ENCODE measurements at regions not wholly inside any gene's neighbourhood (a gene's known extent, or its start where the extent isn't known, plus 50 kb on each side); places are given as distances from the start of the nearest gene placed in this dataset.
"Not testable (repeated sequence)": the region's sequence is repeated elsewhere in the genome, so short reads cannot be mapped to it uniquely, and the experiment has no call there.

DNA sequence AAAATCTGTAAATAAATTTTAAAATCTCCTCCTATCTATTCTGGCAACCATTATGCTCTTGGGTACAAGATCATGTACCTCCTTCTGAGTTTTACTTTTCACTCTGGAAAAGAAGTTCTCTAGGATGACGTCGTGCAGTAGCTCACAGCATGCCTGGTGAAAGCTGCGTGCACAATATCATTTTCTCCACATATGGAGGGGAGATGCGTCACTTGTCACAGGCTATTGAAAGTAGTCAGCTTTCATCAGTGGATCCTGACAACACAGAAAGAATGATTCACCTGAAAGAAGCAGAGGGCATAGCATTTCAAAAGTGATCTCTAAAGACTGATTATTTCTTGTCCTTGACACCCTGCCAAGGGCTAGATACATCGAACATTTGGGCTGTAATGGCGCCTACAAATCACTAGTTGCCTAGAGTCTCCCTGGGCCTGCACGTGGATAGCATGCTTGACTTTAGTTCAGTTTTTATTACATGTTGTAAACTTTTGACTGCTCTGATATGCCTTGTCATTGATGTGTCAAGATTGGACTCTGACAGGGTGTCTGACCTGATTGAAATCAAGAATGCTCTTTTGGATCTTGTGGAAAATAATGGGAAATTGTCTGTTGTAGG is 1365.6 kb downstream of the OLFM4 start:
- no peak for DNase-seq (ENCODE audit: low read depth)

GRCh38 chr13:54394908-54395307 is 1366.3 kb downstream of the OLFM4 start:
- DNase-seq (ENCODE audit: low read depth) = no peak

GRCh38 chr13:54402495-54402894 is 1373.9 kb downstream of the OLFM4 start:
- no peak for DNase-seq (ENCODE audit: low read depth)

GRCh38 chr13:54415753-54416366 is 1387.2 kb downstream of the OLFM4 start:
- DNase-seq (ENCODE audit: low read depth) = no peak

GRCh38 chr13:54422946-54423345 is 1394.3 kb downstream of the OLFM4 start:
- not testable (repeated sequence) for DNase-seq (ENCODE audit: low read depth)

DNA sequence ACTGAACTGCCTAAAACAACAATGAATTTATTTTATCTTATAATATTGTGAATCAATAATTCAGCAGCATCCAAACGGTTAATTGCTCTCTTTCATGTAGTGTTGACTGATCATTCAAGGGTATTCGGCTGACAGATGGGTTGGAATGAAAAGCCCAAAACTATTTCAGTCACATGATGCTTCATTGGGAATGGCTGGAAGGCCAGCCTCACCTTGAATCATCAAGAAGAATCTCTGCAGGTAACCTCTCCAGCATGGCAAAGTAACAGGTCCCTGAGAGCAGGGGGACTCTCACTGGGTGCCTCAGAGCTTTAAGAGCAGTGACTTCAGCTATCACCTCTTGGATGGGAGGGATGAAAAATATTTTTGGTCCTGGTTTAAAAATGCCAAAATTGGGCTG is 1395.7 kb downstream of the OLFM4 start:
- no peak for DNase-seq (ENCODE audit: low read depth)

- no peak for DNase-seq (ENCODE audit: low read depth)
Measured at GRCh38 chr13:54433493-54434206, 1405.0 kb downstream of the OLFM4 start.

DNA sequence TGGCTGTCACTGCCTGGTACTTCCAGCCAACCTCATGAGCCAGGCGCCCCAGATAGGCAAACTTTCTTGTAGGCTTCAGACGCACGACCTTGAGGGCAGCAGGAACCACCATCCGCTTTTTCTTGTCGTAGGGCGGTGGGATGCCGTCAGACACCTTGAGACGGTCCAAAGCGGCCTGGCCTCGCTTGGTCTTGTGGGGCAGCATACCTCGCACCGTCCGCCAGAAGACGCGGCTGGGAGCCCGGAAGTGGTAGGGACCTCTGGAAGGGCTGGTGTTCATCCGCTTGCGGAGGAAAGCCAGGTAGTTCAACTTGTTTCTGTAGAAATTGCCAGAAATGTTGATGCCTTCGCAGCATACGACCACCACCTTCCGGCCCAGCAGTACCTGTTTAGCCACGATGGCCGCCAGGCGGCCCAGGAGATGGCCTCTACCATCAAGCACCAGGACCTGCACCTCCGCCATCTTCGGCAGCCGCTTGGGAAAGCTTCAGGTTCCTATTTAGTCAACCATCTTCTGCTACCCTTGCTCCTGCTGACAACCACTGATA is 1412.3 kb downstream of the OLFM4 start:
- not testable (repeated sequence) for DNase-seq (ENCODE audit: low read depth)

DNA sequence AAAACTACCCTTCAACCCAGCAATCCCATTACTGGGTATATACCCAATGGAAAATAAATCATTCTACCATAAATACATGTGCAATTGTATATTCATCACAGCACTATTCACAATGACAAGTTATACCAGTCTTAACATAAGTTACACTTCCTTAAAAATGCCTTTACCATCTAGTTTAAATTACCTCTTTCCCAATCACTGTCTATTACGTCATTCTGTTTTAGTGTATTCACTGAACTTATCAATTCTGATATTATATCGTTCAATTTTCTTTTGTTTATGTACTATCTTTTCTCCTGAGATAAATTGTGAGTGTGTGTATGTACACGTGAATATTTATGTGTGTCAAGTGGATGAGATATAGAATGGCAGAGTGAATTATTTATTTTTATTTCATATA is 1416.8 kb downstream of the OLFM4 start:
- no peak for DNase-seq (ENCODE audit: low read depth)

DNA sequence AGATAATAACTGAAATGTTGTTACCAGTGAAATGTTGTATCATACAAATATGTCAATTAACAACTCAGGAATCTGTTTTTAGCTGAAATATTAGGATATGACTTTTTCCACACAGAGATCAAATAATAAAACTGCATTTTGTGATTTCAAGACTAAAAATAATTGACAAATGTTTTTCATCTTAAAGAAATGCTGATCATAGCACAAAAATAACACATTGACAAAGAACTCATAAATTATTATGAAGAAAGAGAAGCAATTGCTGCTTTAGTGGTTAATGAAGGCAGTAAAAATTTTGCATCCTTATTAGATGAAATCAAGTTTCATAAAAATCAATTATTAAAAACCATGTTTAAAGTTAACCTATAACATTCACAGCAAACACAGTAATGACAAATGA is 1417.3 kb downstream of the OLFM4 start:
- no peak for DNase-seq (ENCODE audit: low read depth)

GRCh38 chr13:54449922-54450321 is 1421.3 kb downstream of the OLFM4 start:
- peak; percentile 4 for DNase-seq (ENCODE audit: low read depth)

- DNase-seq (ENCODE audit: low read depth) = no peak
Measured at GRCh38 chr13:54484166-54484565, 1455.6 kb downstream of the OLFM4 start.

DNA sequence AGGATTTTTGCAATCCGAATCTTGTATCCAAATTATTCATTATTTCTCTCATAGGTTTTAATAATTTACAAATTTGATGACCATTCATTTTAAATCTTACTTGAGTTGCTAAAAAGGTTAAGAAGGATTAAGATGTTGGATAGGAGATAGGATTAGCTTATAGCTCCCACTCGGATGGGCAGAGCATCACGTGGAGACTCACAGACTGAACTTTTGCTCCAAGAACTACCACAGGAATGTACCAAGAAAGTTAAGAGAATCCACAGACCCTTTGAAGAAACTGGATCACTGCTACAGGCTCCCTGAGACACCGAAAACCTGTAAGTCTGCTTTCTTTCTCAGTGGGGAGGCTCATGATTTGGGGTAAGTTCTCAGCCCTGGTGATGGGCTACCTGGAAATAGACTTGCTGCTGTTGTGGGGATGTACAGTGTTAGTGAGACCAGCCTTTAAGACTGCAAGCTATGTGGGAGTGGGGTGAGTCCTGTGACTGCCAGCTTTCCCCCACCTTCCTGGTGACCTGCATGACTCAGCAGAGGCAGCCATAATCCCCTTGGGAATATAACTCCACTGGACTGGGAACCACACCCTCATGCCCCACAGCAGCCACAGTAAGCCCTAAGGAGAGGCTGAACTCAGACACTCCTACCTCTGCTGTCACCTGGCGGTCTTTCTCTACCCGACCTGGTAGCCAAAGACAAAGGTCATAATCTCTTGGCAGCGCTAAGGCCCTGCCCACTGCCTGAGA is 1458.0 kb downstream of the OLFM4 start:
- DNase-seq (ENCODE audit: low read depth) = peak; percentile 56

GRCh38 chr13:54489359-54489758 is 1460.7 kb downstream of the OLFM4 start:
- DNase-seq (ENCODE audit: low read depth) = no peak

DNA sequence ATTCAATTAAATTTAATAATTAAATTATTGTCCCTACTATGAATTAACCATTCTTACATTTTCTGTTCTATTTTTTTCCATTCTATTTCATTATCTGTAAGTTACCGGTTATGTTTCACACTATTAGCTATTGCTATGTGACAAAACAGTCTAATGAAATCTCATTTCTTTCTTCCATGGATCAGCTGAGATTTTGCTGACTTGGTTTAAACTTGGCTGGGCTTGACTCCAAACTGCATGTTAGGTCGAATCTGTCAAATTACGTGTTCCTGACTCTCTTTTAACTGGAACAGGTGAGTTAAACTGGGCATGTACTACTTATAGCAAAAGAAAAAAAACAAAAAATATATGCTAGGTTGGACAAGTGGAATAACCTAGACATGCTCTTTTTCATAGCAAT is 1464.4 kb downstream of the OLFM4 start:
- no peak for DNase-seq (ENCODE audit: low read depth)

GRCh38 chr13:54511366-54511765 is 1482.8 kb downstream of the OLFM4 start:
- no peak for DNase-seq (ENCODE audit: low read depth)

GRCh38 chr13:54513254-54513653 is 1484.6 kb downstream of the OLFM4 start:
- DNase-seq (ENCODE audit: low read depth) = no peak

- DNase-seq (ENCODE audit: low read depth) = peak; percentile 49
Measured at GRCh38 chr13:54536112-54536511, 1507.5 kb downstream of the OLFM4 start.

DNA sequence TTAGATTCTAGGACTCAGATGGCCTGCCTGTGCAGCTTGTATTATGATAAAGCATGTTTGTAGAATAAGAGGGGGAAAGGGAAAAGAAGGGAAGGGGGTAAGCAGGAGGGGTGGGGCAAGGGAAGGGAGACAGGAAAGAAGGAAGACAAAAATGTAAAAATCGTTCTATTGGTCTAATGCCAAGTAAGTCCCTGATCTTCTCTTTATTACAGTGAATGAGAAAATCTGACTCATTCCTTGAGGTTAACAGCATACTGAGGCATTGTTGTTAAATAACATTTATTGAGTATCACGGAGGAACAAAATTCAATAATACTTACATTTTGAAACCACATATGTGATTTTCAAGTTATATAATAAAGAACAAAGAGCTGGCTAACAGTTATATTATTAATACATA is 1534.7 kb downstream of the OLFM4 start:
- DNase-seq (ENCODE audit: low read depth) = peak; percentile 61

GRCh38 chr13:54572037-54572436 is 1543.4 kb downstream of the OLFM4 start:
- DNase-seq (ENCODE audit: low read depth) = peak; percentile 5

DNA sequence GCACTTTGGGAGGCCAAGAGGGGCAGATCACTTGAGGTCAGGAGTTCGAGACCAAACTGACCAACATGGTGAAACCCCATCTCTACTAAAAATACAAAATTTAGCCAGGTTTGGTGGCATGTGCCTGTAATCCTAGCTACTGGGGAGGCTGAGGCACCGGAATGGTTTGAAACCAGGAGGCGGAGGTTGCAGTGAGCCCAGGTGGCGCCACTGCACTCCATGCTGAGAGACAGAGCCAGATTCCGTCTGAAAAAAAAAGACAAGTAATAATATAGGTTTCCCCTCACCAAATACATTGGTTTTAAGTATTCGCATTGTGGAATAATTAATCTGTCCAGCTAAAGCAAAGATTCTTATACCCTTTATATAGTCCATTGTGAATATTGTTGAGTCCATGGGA is 1544.6 kb downstream of the OLFM4 start:
- no peak for DNase-seq (ENCODE audit: low read depth)

DNA sequence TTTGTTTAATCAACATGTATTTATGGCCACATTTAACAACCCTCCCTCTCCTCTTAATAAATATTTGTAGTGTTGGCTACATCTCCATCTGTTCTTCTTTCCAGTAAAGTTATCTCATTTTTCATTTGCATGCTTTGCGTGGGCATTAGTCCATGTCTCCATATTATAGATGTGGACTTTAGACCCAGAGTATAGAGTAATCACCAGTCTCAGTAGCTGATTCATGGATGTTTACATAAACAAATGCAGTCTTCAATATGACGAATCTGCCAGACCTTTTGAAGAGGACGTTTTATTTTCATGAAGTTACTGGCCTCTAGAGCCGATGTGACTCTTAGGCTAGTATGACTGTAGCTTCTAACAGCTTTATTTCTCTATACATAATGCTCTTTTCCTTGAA is 1546.2 kb downstream of the OLFM4 start:
- DNase-seq (ENCODE audit: low read depth) = peak; percentile 2

All from HT1080 (cell line).